Astrocyte of the cerebellum (primary cell): ENCODE measurements at regions not wholly inside any gene's neighbourhood (a gene's known extent, or its start where the extent isn't known, plus 50 kb on each side); places are given as distances from the start of the nearest gene placed in this dataset.

Experiments used
- DNase-seq: peaks from one replicate; pipeline ENCODE4 v3.0.0-alpha.2; 2011; ENCODE audit warnings: low read depth
- H3K4me3 ChIP-seq: 2 replicates; pipeline ENCODE4 v1.5.1; 2011; ENCODE audit warnings: mild to moderate bottlenecking, low read depth, low read length, moderate library complexity
- CTCF ChIP-seq: IDR thresholded peaks from 2 replicates; pipeline ENCODE4 v1.5.1; 2012; ENCODE audit warnings: low read length, low read depth, moderate library complexity, mild to moderate bottlenecking; ENCODE audit errors: missing control alignments
- in situ Hi-C: cut with HindIII; loops from 2 replicates; pipeline ENCODE4 v1.10.0; 2017; ENCODE audit warnings: low sequenced_read_pairs

- in situ Hi-C loops: no loop called here
- DNase-seq: no peak
- no peak for TF ChIP-seq CTCF
- H3K4me3 ChIP-seq: no peak overlapping the region
These were observed 184.0 kb upstream of the GALNTL6 start for GRCh38 chr4:171629182-171629581.

GRCh38 chr4:171626554-171626953, 186.7 kb upstream of the GALNTL6 start:
- TF ChIP-seq CTCF: no peak
- no peak overlapping the region for H3K4me3 ChIP-seq
- in situ Hi-C loops: no loop called here
- no peak for DNase-seq

GRCh38 chr4:171622729-171623128, 190.5 kb upstream of the GALNTL6 start:
- in situ Hi-C loops: no loop called here
- no peak for TF ChIP-seq CTCF
- no peak for DNase-seq

GRCh38 chr4:171621646-171622045, 191.6 kb upstream of the GALNTL6 start:
- DNase-seq: no peak
- in situ Hi-C loops: no loop called here
- no peak overlapping the region for H3K4me3 ChIP-seq
- no peak for TF ChIP-seq CTCF

More at GRCh38 chr4:171622729-171623128, 190.5 kb upstream of the GALNTL6 start:
- no peak overlapping the region for H3K4me3 ChIP-seq

GRCh38 chr4:171612907-171613306, 200.3 kb upstream of the GALNTL6 start:
- no peak for TF ChIP-seq CTCF
- DNase-seq: no peak
- H3K4me3 ChIP-seq: no peak overlapping the region
- in situ Hi-C loops: no loop called here

GRCh38 chr4:171602638-171603355, 210.4 kb upstream of the GALNTL6 start:
- DNase-seq: no peak
- in situ Hi-C loops: no loop called here
- no peak overlapping the region for H3K4me3 ChIP-seq
- no peak for TF ChIP-seq CTCF
